GM06990 (cell line): ENCODE measurements at regions not wholly inside any gene's neighbourhood (a gene's known extent, or its start where the extent isn't known, plus 50 kb on each side); places are given as distances from the start of the nearest gene placed in this dataset.

Experiments
- DNase-seq: peaks from one replicate; pipeline ENCODE4 v3.0.0-alpha.2; 2011; ENCODE audit not compliant: insufficient read length; ENCODE audit errors: extremely low read depth
- H3K27me3 ChIP-seq: replicated peaks from 2 replicates; pipeline ENCODE4 v1.6.0; 2011; ENCODE audit warnings: low read length; ENCODE audit not compliant: control insufficient read depth, insufficient read depth
- H3K36me3 ChIP-seq: 2 replicates; pipeline ENCODE4 v1.5.1; 2011; ENCODE audit warnings: low read length; ENCODE audit not compliant: control insufficient read depth, insufficient read depth
- H3K4me3 ChIP-seq: replicated peaks from 2 replicates; pipeline ENCODE4 v1.5.1; 2011; ENCODE audit warnings: low read depth, mild to moderate bottlenecking, control low read depth, low read length
- TF ChIP-seq, protein P1 (sequence below): IDR thresholded peaks from 2 replicates; pipeline ENCODE4 v1.5.1; 2011; ENCODE audit warnings: low read length, control low read depth, mild to moderate bottlenecking, inconsistent platforms; ENCODE audit not compliant: insufficient read depth, poor library complexity, severe bottlenecking

DNA sequence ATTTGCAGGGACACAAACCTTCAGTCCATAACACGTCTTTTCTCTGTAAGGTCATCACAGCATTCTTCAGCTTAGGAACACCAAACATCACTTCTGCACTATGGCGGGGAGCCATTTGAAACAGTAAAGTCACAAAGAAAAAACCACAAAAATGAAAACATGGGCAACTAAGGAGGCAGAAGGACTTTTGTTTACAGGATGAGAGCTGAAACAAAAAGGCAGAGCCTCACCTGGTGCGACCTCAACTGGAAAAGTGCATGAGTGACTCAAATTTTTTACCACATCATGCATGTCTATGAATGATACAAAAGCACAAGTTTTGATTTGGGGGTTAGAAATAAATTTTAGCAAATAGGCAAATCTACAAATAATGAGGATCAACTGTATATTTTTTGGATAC lies 68.2 kb upstream of the TNFAIP3 start:
- no peak overlapping the region for H3K4me3 ChIP-seq
- H3K36me3 ChIP-seq: no peaks in the 10 kb centered on the region

DNA sequence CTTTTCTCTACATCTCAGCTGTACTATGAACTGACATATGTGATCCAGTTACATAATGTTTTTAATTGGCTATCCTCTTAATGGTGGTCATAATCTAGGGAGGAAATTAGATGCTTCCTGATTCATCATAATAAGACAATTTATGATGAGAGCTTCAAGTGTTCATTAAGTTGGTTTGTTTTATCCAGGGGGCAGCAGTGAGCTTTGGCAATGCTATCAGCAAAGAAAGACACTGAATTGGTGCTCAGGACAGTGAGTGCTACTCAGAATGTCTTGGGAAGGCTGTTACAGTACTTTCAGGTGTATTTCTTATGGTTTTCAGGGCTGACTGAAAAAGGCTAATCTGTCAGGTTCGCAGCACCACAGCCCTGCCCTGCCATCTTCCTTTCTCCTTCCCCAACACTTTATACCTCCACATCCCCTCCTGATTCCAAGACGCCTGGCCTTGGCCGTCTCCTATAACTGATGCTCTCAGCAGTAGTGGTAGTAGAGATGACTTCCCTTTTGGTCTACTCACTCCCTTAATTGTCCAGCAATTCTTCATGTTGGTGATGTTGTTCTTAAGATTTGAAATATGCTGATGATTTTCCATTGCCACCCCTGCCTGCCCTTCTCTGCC lies 67.0 kb upstream of the TNFAIP3 start:
- no peaks in the 10 kb centered on the region for H3K36me3 ChIP-seq
- no peak overlapping the region for H3K4me3 ChIP-seq
- no peaks in the 10 kb centered on the region for H3K27me3 ChIP-seq
- DNase-seq: no peak
- TF ChIP-seq, protein P1, sequence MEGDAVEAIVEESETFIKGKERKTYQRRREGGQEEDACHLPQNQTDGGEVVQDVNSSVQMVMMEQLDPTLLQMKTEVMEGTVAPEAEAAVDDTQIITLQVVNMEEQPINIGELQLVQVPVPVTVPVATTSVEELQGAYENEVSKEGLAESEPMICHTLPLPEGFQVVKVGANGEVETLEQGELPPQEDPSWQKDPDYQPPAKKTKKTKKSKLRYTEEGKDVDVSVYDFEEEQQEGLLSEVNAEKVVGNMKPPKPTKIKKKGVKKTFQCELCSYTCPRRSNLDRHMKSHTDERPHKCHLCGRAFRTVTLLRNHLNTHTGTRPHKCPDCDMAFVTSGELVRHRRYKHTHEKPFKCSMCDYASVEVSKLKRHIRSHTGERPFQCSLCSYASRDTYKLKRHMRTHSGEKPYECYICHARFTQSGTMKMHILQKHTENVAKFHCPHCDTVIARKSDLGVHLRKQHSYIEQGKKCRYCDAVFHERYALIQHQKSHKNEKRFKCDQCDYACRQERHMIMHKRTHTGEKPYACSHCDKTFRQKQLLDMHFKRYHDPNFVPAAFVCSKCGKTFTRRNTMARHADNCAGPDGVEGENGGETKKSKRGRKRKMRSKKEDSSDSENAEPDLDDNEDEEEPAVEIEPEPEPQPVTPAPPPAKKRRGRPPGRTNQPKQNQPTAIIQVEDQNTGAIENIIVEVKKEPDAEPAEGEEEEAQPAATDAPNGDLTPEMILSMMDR: peak; percentile 66

More for the DNA sequence above, 68.2 kb upstream of the TNFAIP3 start:
- DNase-seq: no peak
- TF ChIP-seq, protein P1: no peak
- H3K27me3 ChIP-seq: no peaks in the 10 kb centered on the region

DNA sequence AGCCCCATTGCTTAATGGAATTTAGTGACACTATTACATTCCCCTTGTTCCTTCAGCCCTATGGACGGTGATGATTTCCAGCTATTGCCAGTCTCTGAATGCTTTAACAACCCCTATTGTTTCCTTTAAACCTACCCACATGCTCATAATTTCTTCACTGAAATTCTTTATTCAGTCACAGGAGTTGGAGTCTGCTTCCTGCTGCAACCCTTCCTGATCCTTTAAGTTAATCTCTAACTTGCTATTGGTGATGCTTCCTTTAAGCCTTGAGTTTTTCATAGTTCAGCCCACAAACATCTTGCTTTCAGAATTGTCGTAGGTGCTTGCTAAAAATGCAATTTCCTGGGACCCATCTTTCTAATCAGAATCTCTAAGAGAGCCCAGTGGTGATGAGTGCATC lies 66.3 kb upstream of the TNFAIP3 start:
- Histone ChIP-seq H3K36me3 (no peaks in the 10 kb centered on the region), H3K4me3 (no peak overlapping the region), H3K27me3 (no peaks in the 10 kb centered on the region)
- TF ChIP-seq, protein P1: no peak
- DNase-seq: no peak

DNA sequence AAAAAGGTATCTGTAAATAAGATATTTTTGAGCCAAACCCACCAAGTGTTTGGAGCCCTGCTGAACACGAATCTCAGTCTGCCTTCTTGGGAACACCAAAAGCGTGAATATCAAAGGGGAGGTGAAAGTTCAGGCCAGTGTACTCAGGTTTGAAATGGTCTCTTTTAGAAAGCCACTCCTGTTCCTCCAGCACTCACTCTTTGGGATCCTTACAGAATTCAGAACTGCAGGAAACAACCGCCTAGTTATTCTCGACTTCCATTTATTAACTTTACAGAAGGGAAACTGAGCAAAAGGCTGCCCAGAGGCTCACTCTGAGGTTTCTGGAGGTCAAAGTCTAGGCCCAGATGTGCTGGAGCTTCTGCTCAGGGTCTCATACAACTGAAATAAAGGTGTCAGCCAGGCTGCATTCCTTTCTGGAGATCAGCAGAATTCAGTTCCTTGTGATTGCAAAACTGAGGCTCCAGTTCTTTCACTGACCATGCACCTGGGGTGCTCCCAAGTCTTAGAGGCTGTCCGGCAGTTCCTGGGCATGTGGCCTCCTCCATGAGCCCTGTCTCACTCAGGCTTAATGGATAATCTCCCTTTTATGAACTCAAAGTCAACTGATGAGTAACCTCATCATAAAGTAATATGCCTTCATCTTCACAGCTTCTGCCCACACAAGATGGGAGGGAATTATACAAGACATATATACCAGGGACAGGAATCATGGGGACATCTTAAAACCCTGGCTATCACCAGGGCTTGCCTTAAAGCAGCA lies 65.5 kb upstream of the TNFAIP3 start:
- H3K27me3 ChIP-seq: no peaks in the 10 kb centered on the region
- no peak overlapping the region for H3K4me3 ChIP-seq
- DNase-seq: no peak
- TF ChIP-seq, protein P1: no peak
- no peaks in the 10 kb centered on the region for H3K36me3 ChIP-seq

DNA sequence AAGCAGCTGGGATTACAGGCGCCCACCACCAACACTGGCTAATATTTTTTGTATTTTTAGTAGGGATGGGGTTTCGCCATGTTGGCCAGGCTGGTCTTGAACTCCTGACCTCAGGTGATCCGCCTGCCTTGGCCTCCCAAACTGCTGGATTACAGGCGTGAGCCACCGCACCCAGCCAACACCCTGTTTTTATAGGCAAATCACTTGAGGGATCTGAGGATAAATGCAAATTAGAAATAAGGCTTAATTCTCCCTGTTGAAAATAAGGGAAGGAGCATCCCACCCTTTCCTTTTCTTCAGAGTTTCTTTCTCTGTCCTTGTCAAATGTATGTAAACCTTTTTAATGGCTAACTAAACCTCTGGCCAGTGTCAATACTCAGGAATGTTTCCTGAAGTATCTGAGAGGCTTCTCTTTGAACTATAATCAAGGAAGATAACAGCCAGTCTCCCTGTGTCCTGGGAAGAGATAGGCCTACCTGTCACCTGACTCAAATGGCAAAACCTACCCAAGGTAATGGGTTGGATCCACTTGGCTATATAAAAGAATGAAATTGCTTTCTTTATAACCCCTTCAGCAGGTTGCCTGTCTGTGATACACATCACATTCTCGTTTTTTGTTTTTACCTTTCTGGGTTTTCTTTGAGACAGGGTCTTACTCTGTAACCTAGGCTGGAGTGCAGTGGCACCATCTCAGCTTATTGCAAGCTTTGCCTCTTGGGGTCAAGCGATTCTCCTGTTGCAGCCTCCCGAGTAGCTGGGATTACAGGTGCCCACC lies 64.5 kb upstream of the TNFAIP3 start:
- DNase-seq: no peak

More for the DNA sequence above, 64.5 kb upstream of the TNFAIP3 start:
- TF ChIP-seq, protein P1: no peak
- Histone ChIP-seq H3K36me3 (no peaks in the 10 kb centered on the region), H3K27me3 (no peaks in the 10 kb centered on the region), H3K4me3 (no peak overlapping the region)
